HG03432 (cell line): ENCODE measurements at regions not wholly inside any gene's neighbourhood (a gene's known extent, or its start where the extent isn't known, plus 50 kb on each side); places are given as distances from the start of the nearest gene placed in this dataset.
A peak's percentile ranks its signal among the peaks of the same experiment; 100 is the strongest.
"Not testable (repeated sequence)": the region's sequence is repeated elsewhere in the genome, so short reads cannot be mapped to it uniquely, and the experiment has no call there.

Experiments used
- ATAC-seq: cut with Tn5 transposase; IDR thresholded peaks from one replicate; pipeline ENCODE4 v1.9.1; 2021; ENCODE audit warnings: mild to moderate bottlenecking, moderate library complexity; ENCODE audit not compliant: unreplicated experiment

DNA sequence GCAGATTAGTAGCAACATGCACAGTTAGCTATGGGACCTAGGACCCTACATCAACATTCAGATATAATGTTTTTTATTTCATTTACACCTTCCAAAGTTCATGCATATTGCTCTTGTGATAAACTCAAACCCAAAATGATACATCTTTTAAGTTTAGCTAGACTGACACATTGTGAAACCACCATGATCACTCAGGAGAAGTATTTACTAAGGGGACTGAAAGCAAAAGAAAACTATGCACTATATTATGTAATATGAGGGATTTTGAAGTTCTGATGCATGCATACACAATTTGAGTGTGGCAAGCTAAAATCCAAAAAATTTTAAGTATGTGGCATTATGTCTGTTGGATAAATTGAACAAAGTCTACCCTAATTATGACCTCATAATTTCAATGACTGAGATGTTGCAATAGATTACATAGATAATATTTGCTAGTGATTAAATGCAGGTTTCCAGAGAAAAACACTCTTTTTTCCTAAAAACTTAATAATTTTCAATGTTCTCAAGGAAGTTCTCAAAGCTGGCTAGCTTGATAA is 914.8 kb upstream of the GRIA3 start:
- ATAC-seq = no peak

DNA sequence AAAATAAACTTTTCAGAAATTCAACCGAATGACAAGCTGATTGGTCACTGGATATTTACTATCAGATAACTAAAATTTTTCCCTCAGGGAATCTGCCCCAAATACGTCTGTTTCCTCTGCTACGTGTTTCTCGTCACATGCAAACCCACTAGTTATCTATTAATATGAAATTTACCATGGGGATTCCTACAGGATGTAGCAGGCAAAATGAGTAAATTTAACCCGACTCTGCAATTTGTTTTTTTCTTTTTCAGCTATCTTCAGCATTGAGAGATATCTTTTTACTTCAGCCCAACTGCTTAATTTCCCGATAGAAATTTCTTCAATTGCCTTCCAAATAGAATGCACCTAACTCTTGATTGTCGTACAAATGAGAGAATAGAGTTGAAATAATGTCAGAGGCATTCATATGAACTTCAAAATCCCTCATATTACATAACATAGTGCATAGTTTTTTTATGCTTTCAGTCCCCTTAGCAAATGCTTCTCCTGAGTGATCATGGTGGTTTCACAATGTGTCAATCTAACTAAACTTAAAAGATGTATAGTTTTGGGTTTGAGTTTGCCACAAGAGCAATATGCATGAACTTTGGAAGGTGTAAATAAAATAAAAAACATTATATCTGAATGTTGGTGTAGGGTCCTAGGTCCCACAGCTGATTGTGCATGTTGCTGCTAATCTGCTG is 913.1 kb upstream of the GRIA3 start:
- peak; percentile 68 for ATAC-seq

DNA sequence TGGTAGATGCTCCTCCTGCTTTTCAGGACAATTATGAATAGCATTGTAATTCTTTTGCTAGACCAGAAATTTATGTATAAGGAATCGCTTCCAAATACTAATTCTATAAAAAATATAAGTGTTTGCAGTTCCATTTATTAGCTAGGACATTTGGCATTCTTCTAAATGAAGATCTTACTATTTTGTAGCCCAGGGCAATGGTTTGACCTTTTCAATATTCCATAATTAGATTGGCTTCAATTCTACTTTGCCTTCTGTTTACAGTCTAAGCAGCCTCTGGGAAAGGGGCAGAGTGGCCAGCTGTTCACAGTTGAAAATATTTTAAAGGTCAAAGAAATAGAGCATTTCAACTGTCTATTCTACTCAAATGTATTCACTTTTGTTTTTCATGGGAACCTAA is 912.1 kb upstream of the GRIA3 start:
- no peak for ATAC-seq

DNA sequence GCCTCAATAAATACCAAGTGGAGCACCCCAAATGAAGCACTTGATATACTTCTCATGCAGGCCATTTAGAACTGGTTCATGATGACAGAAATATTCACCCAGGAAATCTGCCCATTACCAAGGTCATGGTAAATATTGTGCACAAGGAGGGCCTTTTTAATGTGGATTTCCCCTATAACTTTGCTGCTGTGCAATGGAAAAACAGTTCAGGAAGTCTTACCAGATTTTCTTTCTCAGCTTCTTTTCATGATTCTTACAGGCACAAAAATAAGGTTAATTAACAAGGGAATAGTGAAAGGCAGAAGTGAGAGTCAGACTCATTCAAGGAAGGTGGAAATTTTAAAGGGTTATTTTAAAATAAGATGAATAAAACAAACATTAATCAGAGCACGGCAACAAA is 904.3 kb upstream of the GRIA3 start:
- no peak for ATAC-seq

DNA sequence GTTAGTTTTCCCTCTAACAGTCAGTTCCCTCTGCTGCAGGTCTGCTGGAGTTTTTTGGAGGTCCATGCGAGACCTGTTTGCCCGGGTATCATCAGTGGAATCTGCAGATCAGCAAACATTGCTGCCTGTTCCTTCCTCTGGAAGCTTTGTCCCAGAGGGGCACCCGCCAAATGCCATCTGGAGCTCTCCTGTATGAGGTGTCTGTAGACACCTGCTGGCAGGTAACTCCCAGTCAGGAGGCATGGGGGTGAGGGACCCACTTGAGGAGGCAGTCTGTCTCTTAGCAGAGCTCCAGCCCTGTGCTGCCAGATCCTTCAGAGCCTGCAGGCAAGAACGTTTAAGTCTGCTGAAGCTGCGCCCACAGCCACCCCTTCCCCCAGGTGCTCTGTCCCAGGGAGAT is 884.3 kb upstream of the GRIA3 start:
- ATAC-seq = not testable (repeated sequence)

DNA sequence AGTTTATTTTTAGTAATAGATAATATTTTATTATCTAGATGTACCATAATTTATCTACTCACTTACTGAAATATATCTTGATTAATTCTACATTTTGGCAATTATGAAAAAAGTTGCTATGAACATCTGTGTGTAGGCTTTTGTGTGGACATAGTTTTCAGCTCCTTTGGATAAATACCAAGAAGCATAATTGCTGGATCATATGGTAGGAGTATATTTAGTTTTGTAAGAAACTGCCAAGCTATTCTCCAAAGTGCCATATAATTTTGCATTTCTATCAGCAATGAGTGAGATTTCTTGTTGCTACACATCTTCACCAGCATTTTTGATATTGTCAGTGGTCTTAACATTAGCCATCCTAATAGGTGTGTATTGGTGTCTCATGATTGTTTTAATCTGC is 882.6 kb upstream of the GRIA3 start:
- ATAC-seq = no peak

DNA sequence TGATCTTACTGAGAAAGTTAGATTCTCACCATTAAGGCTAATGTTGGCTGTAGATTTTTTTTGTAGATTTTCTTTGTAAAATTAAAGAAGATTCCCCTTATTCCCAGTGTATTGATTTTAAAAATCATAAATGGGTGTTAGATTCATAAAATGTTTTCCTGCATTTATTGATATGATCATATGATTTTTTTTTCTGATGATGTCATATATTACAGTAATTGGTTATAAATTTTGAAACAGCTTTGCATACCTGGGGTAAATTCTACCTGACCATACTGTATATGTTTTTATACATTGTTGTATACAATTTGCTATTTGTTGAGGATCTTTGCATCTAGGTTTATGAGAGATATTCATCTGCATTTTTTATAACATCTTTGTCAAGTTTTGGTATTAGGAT is 880.3 kb upstream of the GRIA3 start:
- no peak for ATAC-seq

DNA sequence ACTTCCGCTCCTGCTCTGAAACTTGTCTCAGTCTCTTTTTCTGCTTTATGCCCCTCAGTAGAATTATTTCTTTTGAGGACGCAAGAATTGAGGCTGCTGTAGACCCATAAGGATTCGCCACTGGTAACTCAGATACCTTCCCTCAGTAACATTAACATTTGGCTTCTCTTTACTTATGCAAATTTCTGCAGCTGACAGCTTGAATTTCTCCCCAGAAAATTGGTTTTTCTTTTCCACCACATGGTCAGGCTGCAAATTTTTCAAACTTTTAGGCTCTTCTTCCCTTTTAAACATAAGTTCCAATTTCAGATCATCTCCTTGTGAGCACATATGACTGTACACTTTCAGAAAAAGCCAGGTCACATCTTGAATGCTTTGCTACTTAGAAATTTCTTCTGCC is 839.3 kb upstream of the GRIA3 start:
- no peak for ATAC-seq

DNA sequence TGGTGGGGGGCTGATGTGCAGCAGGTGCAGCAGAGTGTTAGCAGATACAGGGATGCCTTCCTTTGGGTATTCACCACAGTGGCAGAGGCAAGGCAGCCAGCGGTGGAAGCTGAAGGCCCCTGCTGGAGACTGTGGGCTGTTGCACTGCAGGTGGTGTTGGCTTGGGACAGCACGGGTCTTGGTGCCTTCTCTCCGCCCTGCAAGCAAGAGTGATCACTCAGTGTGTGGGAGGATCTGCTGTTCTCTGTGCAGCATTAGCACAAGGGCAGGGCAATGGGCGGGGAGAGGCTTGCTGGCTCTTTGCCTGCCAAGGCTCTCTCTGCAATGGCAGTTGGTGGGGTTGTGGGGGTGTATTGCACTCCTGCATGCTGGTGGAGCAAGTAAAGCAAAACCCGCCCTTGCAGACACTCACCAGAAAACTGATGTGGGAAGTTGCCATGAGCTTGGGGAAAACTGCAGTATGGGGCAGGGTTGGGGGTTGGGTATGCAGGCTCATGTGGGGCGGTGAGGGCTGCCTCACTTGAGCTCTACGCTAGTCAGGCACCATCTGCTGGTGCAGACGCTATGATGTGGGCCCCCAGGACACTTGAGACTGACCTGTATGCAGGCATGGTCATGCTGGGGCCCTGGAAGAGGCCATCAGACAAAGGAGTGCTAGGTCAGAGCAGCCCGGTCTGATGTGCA is 820.8 kb upstream of the GRIA3 start:
- no peak for ATAC-seq

DNA sequence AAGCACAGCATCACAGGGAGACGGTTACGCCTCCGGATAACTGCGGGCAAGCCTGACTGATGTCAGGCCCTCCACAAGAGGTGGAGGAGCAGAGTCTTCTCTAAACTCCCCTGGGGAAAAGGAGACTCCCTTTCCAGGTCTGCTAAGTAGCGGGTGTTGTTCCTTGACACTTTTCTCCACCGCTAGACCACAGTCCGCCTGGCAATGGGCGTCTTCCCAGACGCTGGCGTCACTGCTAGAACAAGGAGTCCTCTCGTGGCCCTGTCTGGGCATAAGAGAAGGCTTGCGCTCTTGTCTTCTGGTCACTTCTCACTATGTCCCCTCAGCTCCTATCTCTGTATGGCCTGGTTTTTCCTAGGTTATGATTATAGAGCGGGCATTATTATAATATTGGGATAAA is 808.5 kb upstream of the GRIA3 start:
- ATAC-seq = not testable (repeated sequence)

DNA sequence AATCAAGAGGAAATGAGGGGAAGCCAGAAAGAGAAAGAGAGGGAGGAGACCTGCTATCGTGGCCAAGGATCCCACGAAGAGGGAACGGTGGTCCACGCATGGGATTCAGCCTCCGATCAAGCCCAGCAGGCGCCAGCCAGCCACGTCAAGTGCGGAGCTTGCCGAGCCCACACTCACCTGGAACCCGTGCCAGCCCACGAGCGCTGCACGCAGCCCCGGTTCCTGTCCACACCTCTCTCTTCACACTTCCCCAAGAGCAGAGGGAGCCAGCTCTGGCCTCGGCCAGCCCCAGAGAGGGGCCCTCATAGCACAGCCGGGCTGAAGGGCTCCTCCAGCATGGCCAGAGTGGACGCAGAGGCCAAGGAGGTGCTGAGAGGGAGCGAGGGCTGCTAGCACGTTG is 795.1 kb upstream of the GRIA3 start:
- ATAC-seq = no peak

DNA sequence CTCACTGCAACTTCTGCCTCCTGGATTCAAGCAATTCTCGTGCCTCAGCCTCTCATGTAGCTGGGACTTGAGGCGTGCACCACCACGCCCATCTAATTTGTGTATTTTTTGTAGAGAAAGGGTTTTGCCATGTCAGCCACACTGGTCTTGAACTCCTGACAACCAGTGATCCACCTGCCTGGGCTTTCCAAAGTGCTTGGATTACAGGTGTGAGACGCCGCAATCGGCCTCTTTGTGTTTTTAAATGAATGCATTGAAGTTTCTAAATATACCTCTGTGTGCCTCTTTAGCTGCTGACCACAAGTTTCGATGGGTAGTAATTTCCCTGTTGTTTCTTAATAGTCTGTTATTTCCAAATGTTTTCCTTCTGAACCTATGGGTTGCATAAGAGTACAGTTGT is 765.3 kb upstream of the GRIA3 start:
- no peak for ATAC-seq

DNA sequence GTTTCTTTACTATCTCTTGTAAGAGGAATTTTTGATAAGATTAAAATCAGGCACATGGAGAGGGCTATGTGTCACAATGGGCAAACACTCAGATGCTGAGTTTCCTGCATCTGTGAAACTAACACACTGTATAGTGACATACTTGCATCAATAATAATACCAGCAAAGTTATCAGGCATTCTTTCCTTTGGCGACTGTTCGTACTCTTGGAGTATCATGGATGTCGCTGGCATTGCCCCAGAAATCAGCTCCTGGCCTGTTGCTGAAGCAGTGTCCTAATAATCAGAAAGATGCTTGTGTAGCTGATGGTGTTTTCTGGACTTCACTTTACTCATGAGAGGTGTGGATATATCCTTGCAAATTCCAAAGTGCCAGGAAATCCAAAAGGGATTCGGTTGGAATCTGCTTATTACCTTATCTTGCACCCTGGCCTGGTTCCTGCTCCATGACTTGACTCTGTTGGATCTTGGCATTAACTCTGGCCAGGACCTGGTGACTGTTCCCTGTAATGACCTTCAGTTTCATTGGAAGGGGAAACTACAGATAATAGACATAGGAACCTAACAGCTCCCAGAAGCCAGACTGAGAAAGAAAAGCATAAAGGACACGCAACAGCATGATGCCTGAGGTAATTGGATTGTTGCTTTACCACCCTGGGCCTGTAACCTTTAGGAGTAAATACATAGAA is 762.5 kb upstream of the GRIA3 start:
- ATAC-seq = no peak

DNA sequence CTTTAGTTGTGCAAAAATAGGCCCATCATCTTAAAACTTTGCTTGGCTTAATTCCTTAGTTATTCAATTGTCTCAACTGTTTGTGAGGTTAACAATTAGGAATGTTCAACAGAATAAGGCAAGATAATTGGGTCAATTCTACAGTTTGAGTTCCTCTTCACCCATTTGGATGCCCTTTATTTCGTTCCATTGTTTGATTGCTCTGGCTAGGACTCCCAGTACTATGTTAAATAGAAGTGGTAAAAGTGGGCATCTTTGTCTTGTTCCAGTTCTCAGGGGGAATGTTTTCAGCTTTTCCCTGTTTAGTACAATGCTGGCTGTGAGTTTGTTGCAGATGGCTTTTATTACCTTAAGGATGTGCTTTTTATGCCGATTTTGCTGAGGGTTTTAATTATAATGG is 761.5 kb upstream of the GRIA3 start:
- no peak for ATAC-seq

DNA sequence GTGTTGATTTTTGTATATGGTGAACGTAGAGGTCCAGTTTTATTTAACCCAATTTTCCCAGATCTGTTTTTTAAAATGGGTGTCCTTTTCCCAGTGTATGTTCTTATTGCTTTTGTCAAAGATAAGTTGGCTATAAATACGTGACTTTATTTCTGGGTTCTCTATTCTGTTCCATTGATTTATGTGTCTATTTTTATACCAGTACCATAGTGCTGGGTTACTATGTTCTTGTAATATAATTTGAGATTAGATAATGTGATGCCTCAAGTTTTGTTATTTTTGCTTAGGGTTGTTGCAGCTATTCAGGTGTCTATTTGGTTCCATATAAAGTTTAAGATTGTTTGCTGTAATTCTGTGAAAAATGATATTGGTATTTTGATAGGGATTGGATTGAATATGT is 749.1 kb upstream of the GRIA3 start:
- ATAC-seq = no peak

DNA sequence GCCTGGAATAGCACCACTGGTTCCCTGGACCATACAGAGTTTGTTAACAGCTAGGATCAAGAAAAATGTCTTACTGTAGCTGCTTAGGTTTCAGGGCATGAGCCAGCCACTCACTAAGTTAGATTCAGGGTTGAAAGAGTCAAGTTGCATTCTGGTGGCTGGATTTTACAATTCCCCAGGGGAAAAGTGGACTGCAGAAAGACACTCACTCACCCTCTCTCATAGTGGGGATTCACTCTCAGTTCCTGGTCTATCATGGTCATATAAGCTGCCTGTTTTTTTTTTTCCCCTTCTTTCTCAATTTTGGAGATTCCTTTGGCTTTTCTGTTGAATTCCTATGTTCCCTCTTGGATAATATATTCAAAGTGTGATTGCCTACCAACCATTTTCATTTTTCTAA is 744.2 kb upstream of the GRIA3 start:
- ATAC-seq = no peak

DNA sequence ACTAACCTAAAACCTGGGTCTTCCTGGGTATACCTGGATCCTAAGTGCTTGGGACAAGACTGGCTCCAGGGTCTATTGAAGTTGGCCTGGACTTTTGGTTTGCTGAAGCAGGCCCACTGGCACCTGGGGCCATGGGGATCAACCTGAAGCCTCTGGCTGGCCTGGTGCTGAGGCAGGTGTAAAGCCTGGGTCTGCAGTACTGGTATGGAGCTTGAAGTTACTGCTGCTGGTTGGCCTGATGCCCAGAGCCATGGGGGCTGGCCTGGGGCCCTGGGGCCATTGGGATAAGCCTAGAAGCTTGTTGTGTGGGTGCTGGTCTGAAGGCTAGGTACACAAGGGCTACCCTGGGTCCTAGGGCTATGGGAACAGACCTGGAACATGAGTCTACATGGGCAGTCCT is 743.2 kb upstream of the GRIA3 start:
- no peak for ATAC-seq

DNA sequence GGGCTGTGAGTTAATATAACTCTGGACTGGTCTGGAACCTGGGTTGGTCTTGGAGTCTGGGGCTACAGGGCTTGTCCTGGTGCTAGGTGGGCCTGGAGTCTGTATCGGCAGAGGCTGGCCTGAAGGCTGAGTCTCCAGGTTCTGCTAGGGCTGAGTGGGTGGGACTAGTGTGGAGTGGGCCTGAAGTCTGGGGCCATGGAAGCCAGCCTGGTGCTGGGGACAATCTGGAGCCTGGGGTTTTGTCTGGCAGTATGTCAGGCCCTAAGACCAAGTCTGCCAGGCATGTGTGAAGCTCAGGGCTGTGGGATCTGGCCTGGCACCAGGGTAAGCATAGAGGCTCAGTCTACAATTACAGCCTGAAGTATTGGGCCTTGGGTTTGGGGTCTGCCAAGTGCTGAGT is 742.6 kb upstream of the GRIA3 start:
- no peak for ATAC-seq

DNA sequence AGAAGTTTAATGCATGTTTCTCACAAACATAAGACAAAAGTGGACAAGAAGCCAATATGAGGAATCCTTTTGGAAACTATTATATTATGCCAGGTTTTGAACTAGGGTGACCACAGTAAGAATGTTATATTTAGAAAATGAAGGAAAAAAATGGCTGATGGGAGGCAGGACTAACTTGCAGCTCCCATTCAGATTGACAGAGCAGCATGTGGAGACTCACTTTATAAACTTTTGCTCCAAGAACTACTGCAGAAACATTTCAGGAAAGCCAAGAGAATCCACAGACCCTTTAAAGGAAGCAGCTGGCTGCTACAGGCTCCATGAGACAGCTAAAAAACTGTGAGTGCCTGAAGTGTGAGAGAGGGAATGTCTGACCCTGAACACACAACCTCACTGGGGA is 738.6 kb upstream of the GRIA3 start:
- no peak for ATAC-seq

DNA sequence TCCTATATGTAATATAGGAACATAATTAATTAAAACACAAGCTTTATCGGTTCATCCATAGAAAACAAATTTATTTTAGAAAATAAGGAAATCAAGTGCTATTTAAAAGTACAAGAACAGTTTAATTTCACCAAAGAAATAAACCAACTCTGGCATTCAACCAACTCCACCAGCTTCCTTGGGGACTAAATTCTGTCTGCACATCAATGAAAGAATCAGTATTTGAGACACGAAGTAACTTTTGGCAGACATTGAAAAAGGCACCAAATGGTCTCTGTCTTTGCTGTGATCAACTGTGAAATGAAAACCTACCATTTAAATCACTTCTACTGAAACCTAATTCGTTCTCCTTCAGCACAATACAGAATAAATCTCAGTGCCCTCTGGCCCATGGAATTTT is 719.7 kb upstream of the GRIA3 start:
- no peak for ATAC-seq

DNA sequence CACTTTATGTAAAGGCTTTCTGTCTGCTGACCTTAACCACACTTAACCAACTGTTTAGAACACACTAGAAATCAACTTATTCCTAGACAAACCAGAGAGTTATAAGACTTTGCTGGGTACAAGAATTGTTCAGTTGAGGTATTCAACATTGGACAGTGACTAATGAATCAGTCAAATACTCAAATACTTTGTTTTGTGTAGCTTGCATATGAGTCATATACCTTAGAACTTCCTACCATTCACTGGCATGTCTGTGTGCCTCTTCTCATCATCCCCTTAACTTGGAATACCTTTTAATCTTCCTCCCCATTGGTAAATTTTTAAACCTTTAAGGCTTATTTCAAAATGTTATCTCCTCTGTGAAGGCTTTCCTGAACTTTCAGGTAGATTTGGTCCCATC is 708.8 kb upstream of the GRIA3 start:
- ATAC-seq = no peak

DNA sequence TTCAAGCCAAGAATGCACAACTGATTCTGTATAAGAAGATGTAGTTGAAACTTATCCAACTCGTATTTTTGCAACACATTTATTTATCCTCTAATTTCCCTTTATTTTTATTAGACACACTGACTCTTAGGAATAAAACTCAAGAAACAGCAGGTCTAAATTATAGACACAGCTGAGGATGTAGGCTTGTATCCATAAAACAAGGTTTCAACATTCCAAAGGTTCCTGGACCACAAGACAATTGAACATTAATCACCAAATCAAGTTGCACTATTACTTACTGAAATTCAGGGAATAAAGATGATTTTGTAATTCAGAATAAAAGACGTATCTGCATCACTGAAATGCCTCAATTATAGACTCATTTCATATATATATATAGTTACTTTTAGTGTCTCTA is 683.5 kb upstream of the GRIA3 start:
- ATAC-seq = no peak
